ENCODE measurements at regions not wholly inside any gene's neighbourhood (a gene's known extent, or its start where the extent isn't known, plus 50 kb on each side); places are given as distances from the start of the nearest gene placed in this dataset.

GRCh38 chr2:109998-110397, 63.7 kb upstream of the FAM110C start:
- H3K9me3 ChIP-seq (ENCODE audit: control insufficient read depth, insufficient read depth, low read length), result peaks cover 12% of the 10 kb centered on the region
- Mint-ChIP-seq H3K4me1 (no peaks in the 10 kb centered on the region), H3K4me3 (no peak overlapping the region), H3K27me3 (ENCODE audit: low read depth in 2 of 2) (peaks cover 0 to 8% of the 10 kb centered on the region in 2 donors), H3K27ac (no peak overlapping the region), H3K9me3 (peaks cover 5 to 19% of the 10 kb centered on the region in 2 donors), H3K36me3 (peaks cover 28% of the 10 kb centered on the region)
- no peak for ATAC-seq
- no peaks in the 10 kb centered on the region for H3K4me1 ChIP-seq (ENCODE audit: control insufficient read depth, insufficient read depth, low read length)
- H3K36me3 ChIP-seq (ENCODE audit: control insufficient read depth, insufficient read depth, low read length), result no peaks in the 10 kb centered on the region
- DNase-seq, result no peak
- TF ChIP-seq, protein P1, sequence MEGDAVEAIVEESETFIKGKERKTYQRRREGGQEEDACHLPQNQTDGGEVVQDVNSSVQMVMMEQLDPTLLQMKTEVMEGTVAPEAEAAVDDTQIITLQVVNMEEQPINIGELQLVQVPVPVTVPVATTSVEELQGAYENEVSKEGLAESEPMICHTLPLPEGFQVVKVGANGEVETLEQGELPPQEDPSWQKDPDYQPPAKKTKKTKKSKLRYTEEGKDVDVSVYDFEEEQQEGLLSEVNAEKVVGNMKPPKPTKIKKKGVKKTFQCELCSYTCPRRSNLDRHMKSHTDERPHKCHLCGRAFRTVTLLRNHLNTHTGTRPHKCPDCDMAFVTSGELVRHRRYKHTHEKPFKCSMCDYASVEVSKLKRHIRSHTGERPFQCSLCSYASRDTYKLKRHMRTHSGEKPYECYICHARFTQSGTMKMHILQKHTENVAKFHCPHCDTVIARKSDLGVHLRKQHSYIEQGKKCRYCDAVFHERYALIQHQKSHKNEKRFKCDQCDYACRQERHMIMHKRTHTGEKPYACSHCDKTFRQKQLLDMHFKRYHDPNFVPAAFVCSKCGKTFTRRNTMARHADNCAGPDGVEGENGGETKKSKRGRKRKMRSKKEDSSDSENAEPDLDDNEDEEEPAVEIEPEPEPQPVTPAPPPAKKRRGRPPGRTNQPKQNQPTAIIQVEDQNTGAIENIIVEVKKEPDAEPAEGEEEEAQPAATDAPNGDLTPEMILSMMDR (IDR thresholded peaks at IDR 0.05), result no peak
- no peak overlapping the region for H3K27ac ChIP-seq (ENCODE audit: low read length)
- intact Hi-C loops (cut with micrococcal nuclease), result no loop called here
- H3K27me3 ChIP-seq (ENCODE audit: control insufficient read depth, insufficient read depth, low read length), result peaks cover 12% of the 10 kb centered on the region
- no CpG with 5 or more reads among the region's 1 CpG for whole genome bisulfite sequencing (ENCODE audit: insufficient coverage)
- H3K4me3 ChIP-seq (ENCODE audit: low read length), result no peak overlapping the region

DNA sequence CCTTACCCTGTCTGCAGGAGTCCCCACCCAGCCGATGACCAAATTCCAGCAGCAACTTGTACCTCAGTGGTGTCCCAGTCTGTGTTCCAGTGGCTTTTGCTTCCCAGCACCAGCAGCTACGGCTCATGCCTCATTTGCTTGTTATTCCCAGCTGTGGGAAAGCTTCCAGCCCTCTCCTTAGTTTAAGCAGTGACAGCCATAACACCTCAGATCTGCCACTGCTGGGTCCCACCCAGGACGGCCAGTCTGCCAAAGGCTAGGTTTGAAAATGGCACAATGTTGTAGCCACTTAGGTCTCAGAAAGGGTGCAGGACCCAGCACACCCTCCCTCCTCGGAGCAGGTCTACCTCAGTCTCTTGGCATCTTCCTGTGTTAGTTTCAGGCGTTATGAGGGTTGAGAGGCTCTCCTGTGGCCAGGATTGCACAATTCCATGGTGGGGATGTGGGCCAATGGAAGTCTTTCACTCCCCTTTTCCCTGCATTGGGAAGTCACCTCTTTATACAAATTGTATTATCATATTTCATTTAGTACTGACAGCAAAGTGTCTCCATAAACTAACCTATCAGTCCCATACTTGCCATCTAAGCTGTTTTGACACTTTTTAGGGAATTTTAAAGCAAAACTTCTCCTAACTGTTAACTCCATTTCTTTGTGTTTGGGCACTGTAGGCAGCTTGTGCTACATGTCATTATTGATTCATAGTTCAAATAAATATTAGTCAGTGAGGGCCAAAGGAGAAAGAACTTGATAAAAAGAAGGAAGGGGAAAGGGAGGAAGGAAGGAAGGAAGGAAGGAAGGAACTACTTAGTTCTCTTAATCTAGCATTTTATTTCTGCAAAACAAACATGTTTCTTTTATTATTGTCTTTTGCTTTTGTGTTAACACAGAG, 62.9 kb upstream of the FAM110C start:
- peaks cover 5 to 20% of the 10 kb centered on the region in 2 donors for H3K9me3 Mint-ChIP-seq
- peaks cover 28% of the 10 kb centered on the region for H3K36me3 Mint-ChIP-seq
- H3K36me3 ChIP-seq (ENCODE audit: control insufficient read depth, insufficient read depth, low read length), result no peaks in the 10 kb centered on the region
- H3K4me1 ChIP-seq (ENCODE audit: control insufficient read depth, insufficient read depth, low read length), result no peaks in the 10 kb centered on the region
- peaks cover 0 to 12% of the 10 kb centered on the region in 2 donors for H3K27me3 Mint-ChIP-seq (ENCODE audit: low read depth in 2 of 2)
- TF ChIP-seq, protein P1 (IDR thresholded peaks at IDR 0.05), result no peak
- H3K9me3 ChIP-seq (ENCODE audit: control insufficient read depth, insufficient read depth, low read length), result peaks cover 12% of the 10 kb centered on the region
- H3K27ac Mint-ChIP-seq, result no peak overlapping the region
- no peaks in the 10 kb centered on the region for H3K4me1 Mint-ChIP-seq
- no peak overlapping the region for H3K4me3 ChIP-seq (ENCODE audit: low read length)
- ATAC-seq (no peak), DNase-seq (no peak)
- no peak overlapping the region for H3K4me3 Mint-ChIP-seq
- 88% methylated on average over 3 of the region's 5 CpGs for WGBS (ENCODE audit: insufficient coverage)
- H3K27ac ChIP-seq (ENCODE audit: low read length), result no peak overlapping the region
- H3K27me3 ChIP-seq (ENCODE audit: control insufficient read depth, insufficient read depth, low read length), result peaks cover 12% of the 10 kb centered on the region
- intact Hi-C loops (cut with micrococcal nuclease), result no loop called here

GRCh38 chr2:101016-101415, 54.7 kb upstream of the FAM110C start:
- 81% methylated on average over 9 of the region's 11 CpGs for WGBS (ENCODE audit: insufficient coverage)
- no peaks in the 10 kb centered on the region for H3K36me3 ChIP-seq (ENCODE audit: control insufficient read depth, insufficient read depth, low read length)
- ATAC-seq, result no peak
- no peaks in the 10 kb centered on the region for H3K4me1 ChIP-seq (ENCODE audit: control insufficient read depth, insufficient read depth, low read length)
- H3K9me3 Mint-ChIP-seq, result peaks cover 0 to 7% of the 10 kb centered on the region in 2 donors
- H3K27me3 ChIP-seq (ENCODE audit: control insufficient read depth, insufficient read depth, low read length), result no peaks in the 10 kb centered on the region
- H3K27ac ChIP-seq (ENCODE audit: low read length), result no peak overlapping the region
- no peak overlapping the region for H3K27ac Mint-ChIP-seq
- no peak overlapping the region for H3K4me3 Mint-ChIP-seq
- H3K4me3 ChIP-seq (ENCODE audit: low read length), result no peak overlapping the region
- peaks cover 7% of the 10 kb centered on the region for H3K36me3 Mint-ChIP-seq
- intact Hi-C loops (cut with micrococcal nuclease), result no loop called here
- TF ChIP-seq, protein P1 (IDR thresholded peaks at IDR 0.05), result no peak
- no peak for DNase-seq
- no peaks in the 10 kb centered on the region for H3K4me1 Mint-ChIP-seq
- H3K27me3 Mint-ChIP-seq (ENCODE audit: low read depth in 2 of 2), result peaks cover 12 to 13% of the 10 kb centered on the region in 2 donors
- H3K9me3 ChIP-seq (ENCODE audit: control insufficient read depth, insufficient read depth, low read length), result peaks cover under 1% of the 10 kb centered on the region
